A673 (cell line): ENCODE measurements at regions not wholly inside any gene's neighbourhood (a gene's known extent, or its start where the extent isn't known, plus 50 kb on each side); places are given as distances from the start of the nearest gene placed in this dataset.

Source experiments
- EZH2 ChIP-seq: fragments of 200-600 bp; sonication (generic); IDR thresholded peaks from 2 replicates; pipeline ENCODE4 v1.6.1; 2017; ENCODE audit warnings: borderline replicate concordance, low read depth, mild to moderate bottlenecking, mixed read lengths, antibody characterized with exemption, low read length; ENCODE audit not compliant: poor library complexity, severe bottlenecking
- TF ChIP-seq, protein P1 (sequence below): fragments of 300-800, 200-600 bp; sonication (generic); conservative IDR thresholded peaks from 2 replicates; pipeline ENCODE4 v1.5.1; 2017; ENCODE audit warnings: low read depth, mild to moderate bottlenecking, antibody characterized with exemption, low read length, moderate library complexity, mixed read lengths

DNA sequence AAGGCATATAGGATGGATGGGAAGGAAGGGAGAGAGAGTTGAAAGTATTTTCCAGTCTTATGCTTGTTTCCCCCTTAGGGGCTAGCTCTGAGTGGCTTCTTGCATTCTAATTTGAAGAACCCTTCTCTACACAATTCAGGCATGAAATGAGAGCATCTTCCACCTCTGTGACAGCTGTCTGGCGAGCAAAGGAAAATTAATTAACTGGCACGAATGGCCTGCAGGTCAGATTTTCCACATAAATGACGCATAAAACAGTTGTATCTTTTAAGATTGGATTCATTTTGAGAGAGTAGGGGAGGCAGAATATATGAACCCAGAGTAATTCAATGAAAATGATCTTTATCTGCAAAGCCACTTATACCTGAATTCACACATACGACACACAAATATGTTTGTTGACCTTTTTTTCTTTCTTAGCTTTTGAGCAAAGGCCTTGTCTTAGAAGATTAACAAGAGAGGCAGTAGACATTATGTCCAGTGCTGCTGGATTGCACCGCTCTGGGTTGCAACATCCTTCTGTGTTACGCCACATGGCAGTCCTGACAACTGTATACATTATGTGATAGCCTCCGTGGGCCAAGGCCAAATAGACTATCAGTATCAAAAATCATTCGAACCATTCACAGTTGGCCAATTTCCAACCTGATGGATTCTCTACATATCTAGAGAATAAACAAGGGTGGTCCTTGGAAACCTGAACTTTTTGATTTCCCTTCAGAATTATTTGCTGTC is 173.0 kb upstream of the GOT2 start:
- TF ChIP-seq, protein P1, sequence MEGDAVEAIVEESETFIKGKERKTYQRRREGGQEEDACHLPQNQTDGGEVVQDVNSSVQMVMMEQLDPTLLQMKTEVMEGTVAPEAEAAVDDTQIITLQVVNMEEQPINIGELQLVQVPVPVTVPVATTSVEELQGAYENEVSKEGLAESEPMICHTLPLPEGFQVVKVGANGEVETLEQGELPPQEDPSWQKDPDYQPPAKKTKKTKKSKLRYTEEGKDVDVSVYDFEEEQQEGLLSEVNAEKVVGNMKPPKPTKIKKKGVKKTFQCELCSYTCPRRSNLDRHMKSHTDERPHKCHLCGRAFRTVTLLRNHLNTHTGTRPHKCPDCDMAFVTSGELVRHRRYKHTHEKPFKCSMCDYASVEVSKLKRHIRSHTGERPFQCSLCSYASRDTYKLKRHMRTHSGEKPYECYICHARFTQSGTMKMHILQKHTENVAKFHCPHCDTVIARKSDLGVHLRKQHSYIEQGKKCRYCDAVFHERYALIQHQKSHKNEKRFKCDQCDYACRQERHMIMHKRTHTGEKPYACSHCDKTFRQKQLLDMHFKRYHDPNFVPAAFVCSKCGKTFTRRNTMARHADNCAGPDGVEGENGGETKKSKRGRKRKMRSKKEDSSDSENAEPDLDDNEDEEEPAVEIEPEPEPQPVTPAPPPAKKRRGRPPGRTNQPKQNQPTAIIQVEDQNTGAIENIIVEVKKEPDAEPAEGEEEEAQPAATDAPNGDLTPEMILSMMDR = no peak
- TF ChIP-seq EZH2 = no peak
